GM21528 (cell line): ENCODE measurements at regions not wholly inside any gene's neighbourhood (a gene's known extent, or its start where the extent isn't known, plus 50 kb on each side); places are given as distances from the start of the nearest gene placed in this dataset.

Experiments
- ATAC-seq: cut with Tn5 transposase; IDR thresholded peaks from one replicate; pipeline ENCODE4 v1.9.1; 2021; ENCODE audit warnings: mild to moderate bottlenecking, moderate library complexity; ENCODE audit not compliant: unreplicated experiment, low FRiP score

DNA sequence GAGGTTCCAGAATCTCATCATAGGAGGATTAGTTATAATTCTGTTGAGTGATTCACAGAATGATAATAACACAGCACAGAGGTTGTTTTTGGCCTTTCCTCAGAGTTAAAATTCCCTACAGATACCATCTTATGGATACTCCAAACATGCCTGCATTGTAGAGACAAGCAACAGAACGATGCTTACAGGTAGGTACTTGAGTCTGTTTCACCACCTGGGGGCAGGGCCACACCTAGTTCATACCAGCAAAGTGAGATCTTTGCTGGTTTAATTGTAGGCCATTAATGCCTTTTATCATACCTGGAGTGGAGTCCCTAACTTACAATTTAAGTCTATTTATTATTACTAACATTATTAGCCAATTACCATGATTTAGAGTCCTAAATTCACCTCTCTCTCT is 416.5 kb upstream of the TLE4 start:
- no peak for ATAC-seq

DNA sequence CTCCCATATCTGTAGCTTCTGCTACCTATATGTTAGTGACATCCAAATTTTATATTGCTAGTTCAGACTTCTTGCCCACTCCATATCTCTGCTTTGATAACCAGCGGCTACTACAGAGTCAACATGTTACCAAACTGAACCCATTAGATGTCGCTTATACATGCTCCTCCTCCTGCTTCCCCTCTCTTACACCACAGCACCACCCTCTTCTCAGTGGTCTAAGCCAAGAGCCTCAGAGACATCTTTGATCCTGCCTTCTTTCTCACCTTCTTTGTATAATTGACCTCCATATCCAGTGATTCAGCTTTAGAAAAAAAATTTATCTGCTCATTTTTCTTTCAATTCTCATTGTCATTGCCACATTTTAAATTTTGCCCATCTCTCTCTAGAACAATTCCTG is 408.2 kb upstream of the TLE4 start:
- no peak for ATAC-seq

GRCh38 chr9:79164406-79164805 is 407.4 kb upstream of the TLE4 start:
- ATAC-seq: no peak

DNA sequence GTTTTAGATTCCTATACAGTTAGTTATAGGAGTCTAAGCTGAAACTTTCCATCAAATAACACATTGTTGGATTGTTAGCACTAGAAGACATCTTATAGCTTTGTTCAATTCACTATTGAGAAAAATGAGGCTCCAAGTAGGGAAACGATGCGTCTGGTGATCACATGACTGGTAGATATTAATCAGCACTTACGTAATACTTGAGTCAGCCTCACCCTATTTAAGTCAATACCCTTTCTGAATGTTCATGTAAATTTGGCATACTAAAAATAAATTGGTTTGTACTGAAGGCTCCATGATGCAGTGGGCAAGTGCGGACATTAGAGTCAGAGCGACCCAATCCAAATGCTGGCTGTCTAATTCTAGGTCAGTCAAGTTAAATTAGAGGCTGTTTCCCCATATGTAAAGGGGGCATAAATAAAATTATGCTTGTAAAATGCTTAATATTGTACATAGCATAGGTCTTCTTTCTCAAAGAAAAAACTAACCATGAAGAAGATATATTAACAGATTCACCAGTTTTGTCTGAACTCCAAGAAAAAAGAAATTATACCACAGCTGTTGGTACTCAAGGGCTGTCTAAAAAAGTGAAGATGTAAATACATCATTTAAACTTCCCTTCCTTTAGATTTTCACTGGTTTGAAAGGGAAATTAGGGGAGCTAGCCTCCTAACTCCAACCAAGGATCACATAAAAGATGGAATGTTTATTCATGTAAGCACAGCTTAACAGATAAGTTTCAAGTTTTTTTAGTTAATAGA is 406.6 kb upstream of the TLE4 start:
- no peak for ATAC-seq

DNA sequence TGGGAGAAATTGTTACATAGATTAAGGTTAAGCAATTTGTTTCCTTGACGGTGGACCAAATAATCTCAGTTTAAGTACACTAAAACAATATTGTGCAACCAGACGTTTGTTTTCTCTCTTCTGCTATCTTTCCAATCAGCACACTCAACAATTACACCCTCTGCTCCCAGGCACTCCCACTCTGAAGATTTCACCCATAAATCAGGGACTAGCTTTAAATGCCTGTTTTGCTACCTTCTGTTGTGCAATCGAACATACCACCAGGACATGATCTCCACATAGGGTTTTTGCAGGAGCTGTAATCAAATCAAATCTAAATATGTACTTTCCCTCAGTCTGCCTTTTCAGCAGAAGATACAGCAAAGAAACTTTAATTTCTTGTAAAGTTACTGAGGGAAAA is 405.8 kb upstream of the TLE4 start:
- no peak for ATAC-seq

GRCh38 chr9:79170643-79171042 is 401.1 kb upstream of the TLE4 start:
- ATAC-seq: no peak

DNA sequence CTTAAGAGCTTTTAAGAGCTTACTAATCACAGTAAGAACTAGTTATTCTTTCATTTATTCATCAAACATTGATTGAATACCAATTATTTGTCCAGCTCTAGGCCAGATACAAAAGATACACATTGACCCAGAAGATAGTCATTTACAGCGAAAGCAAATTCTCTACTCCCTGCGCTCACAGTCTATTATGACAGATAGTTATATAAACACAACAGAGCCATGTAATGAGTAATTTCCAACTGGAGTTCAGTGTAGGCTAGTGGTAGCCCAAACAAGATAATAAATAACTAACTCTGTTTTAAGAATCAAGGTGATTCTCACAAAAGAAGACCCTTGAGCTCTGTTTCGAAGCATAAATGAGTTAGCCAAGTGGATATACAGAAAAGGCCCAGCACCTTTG is 397.8 kb upstream of the TLE4 start:
- no peak for ATAC-seq

- no peak for ATAC-seq
Measured at GRCh38 chr9:79176014-79176697, 395.6 kb upstream of the TLE4 start.

DNA sequence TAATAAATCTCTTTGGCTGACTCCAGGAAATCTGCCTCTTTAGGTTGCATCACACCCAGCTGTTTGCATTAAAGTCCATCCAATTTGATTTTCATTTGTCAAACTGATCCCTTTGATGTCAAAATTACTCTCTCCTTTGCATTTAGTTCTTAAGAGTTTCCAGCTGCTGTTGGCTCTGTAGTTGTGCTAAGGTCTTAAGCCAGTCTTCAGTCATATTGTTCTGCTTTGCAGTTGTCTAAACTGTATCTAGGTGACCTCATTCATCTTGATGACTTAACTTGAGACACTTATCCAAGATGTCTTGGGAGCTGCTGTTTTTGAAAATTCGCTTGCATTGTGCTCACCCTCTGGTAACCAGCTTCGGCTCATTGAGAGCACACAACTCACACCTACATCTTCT is 386.9 kb upstream of the TLE4 start:
- ATAC-seq: no peak

- no peak for ATAC-seq
Measured at GRCh38 chr9:79185866-79186265, 385.9 kb upstream of the TLE4 start.

DNA sequence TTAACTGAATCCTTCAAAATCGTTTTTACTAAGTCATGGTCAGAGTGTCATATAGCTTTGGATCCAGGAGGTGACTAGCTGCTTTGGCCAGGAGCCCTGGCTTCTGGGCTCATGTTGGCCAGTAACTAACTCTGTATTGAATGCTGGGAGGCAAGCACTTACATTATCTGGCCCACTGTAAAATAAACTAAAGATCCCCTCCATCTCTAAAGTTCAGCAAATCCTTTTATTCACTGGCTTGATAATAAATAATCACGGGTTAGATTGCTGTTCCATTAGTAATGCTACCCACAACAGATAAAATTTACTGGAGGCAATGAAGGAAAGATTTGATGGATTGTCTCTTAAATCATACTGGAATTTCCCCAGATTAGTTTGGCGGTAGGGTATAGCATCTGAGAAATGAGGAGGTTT is 382.2 kb upstream of the TLE4 start:
- no peak for ATAC-seq

DNA sequence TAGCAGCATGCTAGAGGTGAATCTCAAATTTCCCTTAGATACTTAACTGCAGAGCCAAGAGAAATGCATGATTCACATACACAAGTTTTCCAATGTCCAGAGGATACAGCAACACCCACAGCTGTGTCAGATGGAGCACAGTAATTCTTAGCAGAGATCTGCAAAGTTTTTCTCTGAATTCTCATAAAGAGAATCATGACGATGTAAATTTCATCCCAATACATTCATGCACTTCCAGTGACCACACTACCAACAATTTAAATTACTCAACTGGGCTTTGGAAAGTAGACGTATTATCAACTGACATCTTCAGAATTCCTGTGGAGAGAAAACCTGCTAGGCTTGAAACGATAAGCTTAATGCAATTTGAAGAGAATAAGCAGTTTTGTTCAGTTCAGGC is 378.8 kb upstream of the TLE4 start:
- ATAC-seq: no peak

DNA sequence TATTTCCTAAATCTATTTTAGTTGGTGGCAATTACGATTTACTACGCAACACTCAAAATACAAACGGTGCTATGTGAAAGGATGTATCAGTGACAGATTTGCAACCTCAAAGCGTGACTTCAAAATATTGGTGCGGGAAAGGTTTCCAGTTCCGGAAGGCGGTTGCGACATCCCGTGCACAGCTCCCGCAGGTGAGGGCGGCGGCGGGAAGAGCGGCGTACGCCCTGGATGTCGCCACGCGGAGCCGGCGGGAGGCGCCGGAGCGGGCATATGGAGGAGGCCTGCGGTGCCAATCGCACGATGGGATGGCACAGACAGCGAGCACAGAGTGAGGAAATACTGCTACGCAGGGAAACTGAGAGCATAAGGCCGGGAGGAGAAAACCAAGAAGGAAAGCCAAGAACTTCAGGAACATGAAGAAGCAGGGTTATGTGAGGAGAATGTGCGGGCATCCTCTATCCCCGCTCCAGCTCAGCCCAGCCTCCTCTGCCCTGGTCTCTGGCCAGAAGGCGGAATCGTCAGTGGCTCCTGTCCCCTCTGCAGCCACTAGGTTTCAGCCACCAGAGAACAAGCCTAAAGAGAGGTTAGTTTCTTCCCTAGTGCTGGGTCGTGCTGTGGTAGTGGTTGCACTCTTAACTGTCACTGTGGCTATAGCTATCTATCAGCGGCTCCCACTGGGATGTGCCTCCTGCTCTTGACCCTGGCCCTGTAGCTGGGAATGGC is 378.1 kb upstream of the TLE4 start:
- no peak for ATAC-seq

- ATAC-seq: no peak
Measured at GRCh38 chr9:79195879-79196278, 375.9 kb upstream of the TLE4 start.

- ATAC-seq: no peak
Measured at GRCh38 chr9:79196606-79197005, 375.2 kb upstream of the TLE4 start.

DNA sequence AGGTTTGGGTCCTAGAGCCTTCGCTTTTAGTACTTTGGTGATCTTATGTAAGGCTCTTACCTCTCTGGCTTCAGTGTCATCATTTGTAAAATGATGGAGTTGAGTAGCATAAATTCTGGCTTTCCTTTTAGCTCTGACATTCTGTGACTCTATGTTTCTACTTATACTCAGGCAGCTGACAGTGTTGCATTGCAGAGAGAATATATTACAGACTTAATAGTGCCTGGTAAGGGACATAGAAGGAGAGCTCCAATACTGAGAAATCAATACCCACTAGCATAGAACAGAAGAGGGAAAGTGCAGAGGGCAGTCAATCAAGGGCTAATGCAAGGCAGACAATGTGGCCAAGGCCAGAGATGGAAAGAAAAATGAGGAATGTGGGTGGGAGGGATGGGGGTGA is 371.4 kb upstream of the TLE4 start:
- ATAC-seq: no peak

DNA sequence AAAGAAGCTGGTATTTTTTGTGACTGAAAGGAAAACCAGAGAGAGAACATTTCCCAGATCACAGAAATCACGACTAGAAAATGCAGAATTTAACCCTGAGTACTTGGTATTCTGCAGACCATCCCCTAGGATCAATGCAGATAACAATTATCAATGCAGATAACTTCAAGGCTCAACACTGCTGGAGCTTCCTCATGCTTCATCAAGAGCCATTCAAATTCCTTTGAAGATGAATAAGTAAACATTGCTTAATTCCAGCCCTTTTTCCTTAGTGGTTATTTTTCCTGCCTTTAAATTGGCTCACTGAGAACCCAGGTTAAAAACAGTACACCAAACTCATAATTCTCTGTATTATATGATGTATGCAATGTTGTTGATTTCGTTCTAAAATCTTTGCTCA is 370.1 kb upstream of the TLE4 start:
- ATAC-seq: no peak

- no peak for ATAC-seq
Measured at GRCh38 chr9:79208791-79209396, 362.9 kb upstream of the TLE4 start.

DNA sequence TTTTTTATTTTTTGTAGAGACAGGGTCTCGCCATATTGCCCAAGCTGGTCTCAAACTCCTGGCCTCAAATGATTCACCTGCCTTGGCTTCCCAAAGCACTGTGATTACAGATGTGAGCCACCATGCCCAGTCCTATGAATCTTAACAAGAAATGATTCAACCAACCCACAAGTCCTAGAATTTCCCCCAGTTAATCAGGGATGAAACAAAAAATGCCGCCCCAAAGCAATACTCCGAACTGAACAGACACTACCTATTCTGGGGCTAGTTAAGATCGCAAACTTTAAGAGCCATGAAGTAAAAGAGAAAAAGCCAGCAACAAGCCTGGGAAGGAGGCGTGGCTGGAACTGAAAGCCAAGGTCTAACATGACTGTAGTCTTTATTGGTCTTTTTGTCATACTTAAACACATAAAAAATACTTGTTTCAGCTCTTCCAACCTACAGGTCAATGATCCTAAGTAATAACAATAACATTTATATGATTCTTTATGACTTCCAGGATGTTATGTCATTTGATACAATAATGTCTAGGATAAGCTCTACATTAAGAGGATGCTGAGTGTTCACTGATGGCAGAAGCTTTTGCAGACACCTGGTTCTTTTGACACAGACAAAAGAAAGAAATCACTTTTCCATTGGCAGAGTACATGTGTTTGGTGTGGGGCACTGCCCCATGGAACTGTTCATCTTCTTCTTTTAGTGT is 361.1 kb upstream of the TLE4 start:
- ATAC-seq: no peak

DNA sequence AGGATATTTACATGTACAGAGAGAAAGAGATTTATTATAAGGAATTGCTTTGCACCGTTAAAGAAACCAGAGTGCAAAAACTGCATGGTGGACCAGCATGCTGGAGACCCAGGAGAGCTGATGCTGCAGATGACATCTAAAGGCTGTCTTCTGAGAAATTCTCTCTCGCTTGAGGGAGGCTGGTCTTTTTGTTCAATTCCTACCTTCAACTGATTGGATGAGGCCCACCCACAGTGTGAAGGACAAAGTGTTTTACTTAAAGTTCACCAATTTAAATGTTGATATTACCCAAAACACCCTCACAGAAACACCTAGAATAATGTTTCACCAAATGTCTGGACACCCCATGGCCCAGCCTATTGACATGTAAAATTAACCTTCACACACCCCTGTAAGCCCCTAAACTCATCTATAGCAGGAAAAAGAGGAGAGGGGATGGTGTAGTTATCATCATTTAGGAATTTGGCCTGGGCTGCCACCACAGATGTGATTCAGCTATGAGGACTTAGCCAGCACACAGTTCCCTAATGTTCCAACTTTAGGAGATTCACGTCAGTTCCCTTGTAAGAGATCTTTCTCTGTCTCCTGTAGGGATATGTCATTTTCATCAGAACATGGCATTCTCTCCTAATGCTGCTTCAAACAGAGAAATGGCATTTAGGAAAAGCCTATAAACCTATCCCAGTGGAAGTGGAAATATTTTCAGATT is 358.2 kb upstream of the TLE4 start:
- no peak for ATAC-seq
